HG03280 (cell line): ENCODE measurements at regions not wholly inside any gene's neighbourhood (a gene's known extent, or its start where the extent isn't known, plus 50 kb on each side); places are given as distances from the start of the nearest gene placed in this dataset.
"Not testable (repeated sequence)": the region's sequence is repeated elsewhere in the genome, so short reads cannot be mapped to it uniquely, and the experiment has no call there.

Source experiments
- ATAC-seq: cut with Tn5 transposase; IDR thresholded peaks from one replicate; pipeline ENCODE4 v1.9.1; 2021; ENCODE audit warnings: mild to moderate bottlenecking, moderate library complexity; ENCODE audit not compliant: unreplicated experiment

DNA sequence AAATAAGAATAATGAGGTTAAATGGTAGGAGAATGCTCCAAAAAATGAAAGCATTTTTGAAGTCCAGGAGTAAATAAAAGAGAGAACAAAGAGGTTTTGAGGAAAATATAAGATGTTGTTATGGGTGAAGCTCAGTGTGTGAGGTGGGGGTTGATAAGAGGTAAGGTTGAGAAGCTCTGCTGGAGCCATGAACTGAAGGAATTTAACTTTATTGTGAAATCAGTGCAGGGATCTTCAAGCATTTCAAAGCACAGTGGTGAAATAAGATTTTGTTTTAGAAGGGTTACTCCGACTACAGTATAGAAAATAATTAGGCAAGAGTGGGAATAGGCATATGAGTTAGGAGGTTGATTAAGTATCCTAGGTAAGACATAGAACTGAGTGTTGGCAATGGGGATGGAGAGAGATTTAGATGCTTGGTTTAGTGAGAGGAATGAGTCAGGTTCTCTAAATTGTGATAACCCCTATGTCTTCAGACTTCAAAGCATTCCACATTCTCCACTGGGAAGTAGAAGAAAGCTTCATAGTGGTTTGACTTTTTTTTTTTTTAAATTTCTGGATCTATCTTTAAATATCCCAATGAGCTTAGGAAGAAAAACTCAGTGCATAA is 403.2 kb downstream of the AASDHPPT start:
- no peak for ATAC-seq

DNA sequence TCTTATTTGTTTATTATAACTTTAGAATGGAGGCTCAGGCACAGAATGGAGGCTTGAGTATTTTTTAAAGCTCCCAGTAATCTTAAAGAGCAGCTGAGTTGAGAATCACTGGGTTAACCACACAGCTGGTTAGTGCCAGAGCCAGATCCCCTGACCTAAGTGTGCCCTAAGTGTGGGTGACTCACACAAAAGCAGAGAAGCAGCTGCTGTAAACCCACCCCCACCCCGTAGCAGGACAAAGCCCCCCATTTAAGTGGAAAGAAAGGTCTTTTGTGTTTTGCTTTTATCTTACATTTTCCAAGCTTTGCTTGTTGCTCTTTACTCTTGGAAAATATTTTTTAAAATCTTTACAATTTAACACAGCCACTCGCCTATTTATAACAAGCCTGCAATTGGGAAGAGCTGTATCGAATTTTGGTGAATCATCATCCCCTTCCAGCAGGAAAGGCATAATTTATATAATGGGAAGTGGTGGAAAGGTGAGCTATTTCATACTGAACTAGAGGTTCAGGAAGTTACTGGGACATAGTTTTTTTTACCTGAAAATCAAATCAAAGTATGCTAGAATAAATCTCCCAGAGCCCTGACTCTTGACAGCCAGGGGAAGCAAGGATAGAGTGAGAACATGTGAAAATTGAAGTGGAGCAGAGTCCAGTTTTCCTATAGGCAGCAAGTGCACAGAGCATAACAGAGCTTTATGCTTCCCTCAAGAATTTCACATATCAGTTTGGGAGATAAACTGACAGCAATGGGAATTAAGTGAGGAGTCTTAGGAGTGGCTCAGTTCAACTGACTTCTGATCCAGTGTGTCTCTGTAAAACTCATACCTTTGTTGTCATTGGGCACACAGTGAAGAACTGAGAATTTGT is 405.7 kb downstream of the AASDHPPT start:
- no peak for ATAC-seq

DNA sequence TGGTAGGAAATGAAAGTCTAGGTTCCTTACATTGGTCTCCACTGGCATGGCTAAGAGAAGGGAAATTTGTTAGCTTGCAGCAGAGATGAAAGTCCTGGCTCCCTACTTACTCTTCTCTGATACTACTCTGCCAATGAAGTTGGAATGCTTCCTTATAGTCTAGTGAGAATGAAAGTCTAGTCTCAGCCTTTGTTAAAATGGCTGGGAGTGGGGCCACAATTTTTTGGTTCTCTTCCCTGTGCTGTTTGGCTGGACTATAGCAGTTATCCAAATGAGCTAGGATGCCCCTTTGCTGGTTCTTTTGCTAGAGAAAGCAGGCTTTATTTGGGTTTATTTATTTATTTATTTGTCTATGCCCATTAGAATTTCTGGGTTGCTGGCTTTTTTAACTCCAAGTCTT is 414.3 kb downstream of the AASDHPPT start:
- ATAC-seq, result no peak

DNA sequence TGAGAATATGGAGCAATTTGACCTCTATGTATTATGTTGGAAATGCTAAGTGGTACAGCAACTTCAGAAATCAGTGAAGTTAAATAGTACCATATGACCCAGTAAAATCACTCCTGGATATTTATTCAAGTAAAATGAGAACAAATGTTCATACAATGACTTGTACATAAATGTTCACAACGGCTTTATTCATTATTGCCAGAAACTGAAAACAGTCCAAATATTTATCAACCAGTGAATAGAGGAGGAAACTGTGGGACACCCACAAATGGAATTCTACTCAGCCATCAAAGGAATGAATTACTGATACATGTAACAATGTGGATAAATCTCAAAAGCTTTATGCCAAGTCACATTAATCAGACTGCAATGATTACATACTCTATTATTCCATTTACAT is 416.3 kb downstream of the AASDHPPT start:
- no peak for ATAC-seq

DNA sequence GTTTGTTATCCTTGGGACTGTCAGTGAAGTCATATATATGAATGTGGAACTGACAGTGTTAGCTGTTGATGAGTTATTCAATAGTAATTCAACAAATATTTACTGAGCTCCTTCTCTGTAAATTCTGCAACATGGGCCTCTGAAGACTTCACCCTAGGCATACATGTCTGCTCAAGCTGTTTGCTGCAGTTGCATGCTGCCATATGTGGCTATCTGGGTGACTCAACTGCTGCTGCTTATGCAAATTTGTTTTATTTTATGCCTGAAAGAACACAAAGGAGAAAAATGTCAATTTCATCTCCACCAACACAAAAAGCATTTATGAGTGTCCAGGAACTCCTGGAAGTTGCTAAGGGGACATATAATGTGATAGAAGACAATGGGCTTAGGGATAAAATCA is 417.6 kb downstream of the AASDHPPT start:
- no peak for ATAC-seq

DNA sequence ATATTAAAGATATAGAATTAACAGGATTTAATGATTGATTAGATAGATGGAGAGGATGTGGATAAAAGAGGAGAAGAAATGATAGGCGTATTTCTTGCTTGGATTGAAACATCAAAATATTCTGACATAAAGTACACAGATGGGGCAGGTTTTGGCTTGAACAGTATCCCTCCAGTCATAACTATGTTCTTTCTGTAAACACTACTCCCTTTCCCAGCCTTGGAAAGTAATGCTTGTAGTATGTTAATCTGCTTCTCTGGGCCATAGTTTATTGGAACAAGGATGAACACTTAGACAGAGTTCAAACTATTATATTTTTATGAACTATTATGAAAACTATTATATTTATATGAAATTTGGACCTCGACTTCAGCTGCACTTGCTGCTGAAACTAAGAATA is 419.2 kb downstream of the AASDHPPT start:
- no peak for ATAC-seq

DNA sequence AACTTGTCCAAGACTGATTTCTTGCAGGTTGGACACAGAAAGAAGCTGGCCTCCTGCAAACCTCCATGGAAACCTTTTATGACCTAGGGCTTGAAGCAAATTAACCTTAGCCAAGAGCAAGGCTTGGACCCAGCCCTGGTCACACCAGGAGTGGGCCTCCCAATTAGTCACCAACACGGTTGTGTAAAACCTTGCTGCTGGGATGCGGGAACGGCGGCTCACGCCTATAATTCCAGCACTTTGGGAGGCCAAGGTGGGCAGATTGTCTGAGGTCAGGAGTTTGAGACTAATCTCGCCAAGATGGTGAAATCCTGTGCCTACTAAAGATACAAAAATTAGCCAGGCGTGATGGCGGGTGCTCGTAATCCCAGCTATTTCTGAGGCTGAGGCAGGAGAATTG is 419.9 kb downstream of the AASDHPPT start:
- ATAC-seq, result no peak

DNA sequence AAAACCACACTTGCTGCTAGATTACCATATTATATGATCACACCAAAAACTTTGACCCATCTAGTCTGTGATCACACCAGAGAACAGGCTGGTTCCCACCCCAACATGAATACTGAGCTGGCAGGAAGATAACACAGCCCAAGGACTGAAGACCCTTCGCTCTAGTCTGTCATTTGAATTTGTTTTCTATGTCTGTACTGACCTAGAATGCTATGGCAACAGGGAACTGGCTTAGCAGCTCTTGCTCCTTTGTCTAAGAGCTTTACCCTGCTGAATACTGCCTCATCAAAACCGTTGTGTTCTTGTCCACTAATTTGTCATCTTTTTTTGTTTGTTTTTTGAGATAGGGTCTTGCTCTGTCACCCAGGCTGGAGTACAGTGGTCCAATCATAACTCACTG is 420.4 kb downstream of the AASDHPPT start:
- no peak for ATAC-seq

DNA sequence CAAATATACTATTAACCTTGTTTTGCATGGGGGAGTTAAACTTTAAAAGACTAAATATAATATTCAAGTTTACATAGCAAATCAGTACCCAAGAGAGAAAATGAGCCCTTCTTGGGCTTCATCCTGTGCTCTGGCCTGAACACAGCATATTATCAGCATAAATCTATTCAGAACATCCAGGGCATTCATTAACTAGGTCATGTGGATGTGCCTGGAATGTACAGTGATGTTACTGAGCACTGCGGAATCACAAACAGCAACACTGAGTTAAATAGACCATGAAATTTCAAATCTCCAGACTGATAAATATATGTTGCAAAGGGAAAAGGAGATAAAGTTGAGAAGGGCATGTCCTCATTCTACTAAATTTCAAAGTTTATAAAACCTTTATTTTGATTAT is 426.4 kb downstream of the AASDHPPT start:
- ATAC-seq, result no peak

DNA sequence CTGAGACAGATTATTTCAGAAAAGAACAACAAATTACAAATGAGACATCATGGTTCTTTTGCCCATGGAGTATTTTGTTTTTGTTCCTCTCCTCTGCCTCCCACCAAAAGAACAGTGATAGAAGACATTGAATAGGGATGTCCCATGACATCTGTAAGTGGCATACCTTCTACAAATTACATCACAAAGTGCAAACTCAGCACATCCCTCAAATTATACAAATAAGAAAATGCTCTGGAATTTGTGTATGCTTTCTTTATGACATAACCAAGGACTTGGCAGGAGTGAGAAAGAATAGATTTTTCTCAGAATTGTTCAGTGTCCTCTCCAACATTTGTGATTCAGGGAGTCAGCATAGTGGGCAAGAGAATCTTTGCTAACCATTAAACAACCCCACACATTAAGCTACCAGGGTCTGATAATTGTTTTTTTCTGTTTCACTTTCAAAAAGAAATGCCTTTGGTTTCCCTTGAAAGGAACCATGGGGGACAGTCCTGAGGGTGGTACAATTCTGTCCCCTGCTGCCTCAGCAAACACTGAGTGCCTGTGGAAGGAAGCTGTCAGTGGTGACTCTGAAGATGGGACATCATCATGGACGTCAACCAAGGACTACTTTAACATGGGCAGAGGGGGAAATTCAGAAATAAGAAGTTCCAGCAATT is 430.3 kb downstream of the AASDHPPT start:
- no peak for ATAC-seq

DNA sequence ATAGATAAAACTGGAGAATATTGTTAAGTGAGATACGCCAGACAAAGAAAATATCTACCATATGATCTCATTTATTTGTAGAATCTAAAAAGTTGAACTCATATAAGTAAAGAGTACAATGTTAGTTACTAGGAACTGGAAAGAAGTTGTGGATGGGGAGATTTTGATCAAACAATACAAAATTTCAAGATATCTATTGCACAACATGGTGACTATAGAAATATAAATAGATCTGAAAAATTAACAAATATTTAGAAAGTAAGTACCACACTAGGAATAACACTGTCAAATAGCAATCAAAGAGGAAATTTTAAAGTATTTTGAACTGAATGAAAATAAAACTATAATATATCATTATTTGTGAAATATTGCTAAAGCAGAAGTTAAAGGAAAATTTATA is 437.2 kb downstream of the AASDHPPT start:
- ATAC-seq, result no peak

DNA sequence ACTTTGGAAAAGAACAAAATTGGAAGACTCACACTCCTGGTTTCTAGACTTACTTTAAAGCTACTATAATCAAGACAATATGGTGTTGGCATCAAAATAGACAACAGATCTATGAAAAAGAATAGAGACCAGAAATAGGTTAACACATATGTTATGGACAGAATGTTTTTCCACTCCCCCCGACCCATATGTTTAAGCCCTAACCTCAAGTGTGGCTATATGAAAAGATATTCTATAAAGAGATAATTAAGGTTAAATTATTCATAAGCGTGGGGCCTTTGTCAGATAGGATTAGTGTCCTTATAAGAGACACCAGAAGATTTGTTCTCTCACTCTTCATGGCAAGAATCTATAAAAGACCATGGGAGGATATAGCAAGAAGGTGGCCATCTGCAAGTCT is 440.0 kb downstream of the AASDHPPT start:
- ATAC-seq, result no peak

DNA sequence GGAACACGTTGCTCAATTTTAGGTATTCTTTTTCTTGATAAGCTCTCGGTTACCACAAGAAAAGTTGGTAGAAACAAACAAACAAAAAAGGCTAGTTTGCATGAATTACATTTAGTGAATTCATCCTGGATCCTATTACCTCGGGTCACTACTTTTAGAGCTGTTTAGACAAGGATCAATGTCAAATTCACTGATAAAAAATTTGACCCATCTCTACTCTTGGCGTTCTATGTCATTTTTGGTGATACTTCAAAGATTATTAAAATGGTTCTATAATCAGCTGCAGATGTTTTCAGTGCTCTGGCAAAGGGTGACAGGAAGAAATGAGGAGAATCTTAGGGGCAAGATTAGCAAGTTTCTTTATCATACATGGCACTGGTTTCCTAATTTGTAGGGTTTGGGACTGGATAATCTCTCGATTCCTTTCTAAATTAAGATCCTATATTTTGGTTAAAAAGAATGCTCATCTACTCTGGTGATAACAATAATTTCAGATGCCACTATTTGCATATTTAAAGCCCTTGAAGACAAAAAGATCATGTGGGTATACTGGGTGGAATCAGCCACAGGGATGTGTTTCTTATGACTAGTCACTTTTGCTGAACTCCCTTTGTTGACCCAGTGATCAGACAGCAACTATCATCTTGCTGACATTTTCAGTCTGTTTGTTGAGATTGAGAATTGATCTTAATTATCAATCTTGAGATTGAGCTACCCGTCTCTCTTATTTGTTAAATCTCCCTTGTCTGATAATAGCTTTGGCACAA is 442.9 kb downstream of the AASDHPPT start:
- no peak for ATAC-seq

DNA sequence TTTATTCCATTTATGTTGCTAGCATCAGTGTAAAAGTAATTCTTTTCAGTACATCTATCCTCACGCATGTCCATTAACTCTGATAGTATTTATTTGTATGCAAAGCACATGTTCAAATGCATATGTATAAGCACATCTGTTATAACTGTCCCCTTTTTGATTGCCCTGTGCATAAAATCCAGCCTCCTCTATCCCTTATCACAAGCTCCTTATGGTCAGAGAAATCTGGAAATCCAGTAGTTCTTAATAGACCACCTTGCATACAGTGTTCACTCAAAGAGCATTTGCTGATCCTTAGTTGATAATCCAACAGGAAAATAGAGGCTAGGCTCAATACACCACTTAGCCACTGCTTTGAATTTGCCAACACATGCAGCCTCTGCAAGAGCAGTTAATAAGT is 443.5 kb downstream of the AASDHPPT start:
- no peak for ATAC-seq

DNA sequence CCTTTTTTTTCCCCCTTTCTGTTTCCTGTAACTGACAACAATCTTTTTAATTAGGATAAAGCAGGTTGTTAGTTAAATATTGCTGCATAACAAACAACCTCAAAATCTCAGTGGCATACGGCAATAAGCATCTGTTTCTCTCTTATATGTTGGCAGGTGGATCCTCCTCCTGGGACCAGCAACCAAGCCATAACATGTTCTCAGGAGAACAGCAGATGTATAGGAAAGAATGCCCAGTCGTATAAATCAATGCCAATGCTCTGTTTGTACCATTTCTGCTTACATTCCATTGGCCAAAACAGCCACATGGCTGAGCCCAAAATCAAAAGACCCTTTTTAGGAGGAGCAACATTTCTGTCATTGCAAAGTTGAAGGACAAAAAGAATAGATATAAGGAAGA is 445.7 kb downstream of the AASDHPPT start:
- ATAC-seq, result no peak

DNA sequence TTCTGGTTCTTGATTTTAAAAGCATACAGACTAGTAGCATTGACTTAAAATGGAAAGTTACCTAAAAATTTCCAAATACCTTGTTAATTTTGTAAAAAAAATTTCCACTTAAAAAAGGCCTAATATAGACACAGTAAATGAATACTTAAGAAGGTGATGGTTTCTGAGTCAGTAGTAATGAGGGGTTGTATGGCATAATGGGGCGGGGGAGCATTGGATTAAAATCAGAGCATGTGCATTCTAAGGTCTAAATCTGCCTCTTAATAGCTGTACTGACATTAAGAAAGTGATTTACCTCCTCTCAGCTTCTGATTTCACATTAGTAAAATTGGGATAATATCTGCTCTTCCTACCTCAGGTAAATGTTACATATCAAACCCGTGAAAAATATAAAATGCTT is 446.5 kb downstream of the AASDHPPT start:
- ATAC-seq, result no peak

DNA sequence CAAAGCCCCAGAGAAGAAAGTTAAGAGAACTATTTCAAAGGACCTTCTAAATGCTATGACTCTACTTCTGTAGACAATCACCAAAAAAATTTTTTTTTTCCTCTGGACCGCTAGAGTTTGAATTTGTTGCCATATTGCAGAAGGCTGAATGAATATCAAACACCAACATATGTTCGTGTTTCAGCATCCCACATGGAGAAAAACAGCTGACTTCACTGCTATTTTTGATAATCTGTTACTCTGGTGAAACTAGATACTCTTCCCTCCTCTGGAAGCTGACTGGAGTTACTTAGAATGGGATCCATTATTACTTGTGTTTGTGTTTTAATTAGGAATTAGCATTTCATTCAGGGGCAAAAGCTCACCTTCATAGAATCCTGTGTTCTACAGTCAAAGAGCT is 447.0 kb downstream of the AASDHPPT start:
- no peak for ATAC-seq

DNA sequence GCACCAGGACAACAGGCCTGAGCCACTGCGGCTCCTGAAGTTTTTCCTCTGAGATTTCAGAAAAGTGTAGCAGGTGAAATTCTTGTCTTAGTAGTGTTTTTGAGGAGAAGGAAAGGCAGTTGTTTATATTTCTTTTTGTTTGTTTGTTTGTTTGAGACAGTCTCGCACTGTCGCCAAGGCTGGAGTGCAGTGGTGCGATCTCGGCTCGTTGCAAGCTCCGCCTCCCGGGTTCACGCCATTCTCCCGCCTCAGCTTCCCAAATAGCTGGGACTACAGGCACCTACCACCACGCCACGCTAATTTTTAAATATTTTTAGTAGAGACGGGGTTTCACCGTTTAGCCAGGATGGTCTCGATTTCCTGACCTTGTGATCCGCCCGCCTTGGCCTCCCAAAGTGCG is 454.2 kb downstream of the AASDHPPT start:
- ATAC-seq, result not testable (repeated sequence)

DNA sequence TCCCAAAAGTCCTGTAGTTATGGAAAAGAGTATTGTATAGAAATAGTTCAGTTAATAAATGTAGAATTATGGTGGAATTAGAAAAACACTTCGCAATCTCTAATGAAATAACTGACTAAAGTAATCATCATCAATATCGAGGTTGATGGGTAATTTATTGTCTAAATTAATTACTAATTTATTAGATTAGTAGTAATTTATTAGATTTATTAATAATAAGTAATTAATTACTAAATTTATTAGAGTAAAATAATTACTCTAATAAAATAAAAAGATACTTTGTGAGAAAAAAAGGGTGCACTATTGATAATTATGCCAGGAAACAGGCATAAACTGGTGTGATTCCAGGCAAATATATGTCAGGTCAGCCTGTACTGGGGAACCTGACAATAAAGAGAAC is 455.6 kb downstream of the AASDHPPT start:
- ATAC-seq, result no peak

DNA sequence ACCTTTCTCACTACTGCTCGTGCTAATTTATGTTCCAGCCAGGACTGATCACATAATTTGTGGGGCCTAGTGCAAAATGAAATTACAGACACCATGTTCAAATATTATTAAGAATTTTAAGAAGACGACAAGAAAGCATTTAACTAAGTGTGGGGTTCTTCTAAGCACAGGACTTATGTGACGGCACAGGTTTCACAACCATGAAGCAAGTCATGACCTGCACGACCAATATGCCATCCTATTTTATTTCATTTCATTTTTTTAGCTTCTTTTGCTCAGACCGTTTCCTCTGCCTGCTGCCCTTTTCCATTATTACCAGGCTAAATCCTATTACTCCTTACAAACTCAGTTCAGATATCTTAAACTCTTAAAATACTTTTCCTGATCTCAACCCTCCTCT is 462.5 kb downstream of the AASDHPPT start:
- no peak for ATAC-seq

DNA sequence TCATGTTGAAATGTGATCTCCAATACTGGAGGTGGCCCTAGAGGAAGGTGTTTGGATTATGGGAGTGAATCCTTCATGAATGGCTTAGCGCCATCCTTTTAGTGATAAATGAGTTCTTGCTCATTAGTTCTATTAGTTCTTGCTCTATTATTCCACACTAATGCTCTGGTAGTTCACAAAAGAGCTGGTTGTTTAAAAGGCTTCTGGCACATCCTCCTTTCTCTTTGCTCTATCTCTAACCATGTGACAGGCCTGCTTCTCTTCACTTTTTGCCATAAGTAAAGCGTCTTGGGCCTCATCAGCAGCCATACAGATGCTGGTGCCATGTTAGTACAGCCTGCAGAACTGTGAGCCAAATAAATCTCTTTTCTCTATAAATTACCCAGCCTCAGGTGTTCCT is 469.9 kb downstream of the GUCY1A2 start:
- no peak for ATAC-seq
